Smooth muscle cell (in vitro differentiated cells): ENCODE measurements at regions not wholly inside any gene's neighbourhood (a gene's known extent, or its start where the extent isn't known, plus 50 kb on each side); places are given as distances from the start of the nearest gene placed in this dataset.

Source experiments
- DNase-seq: peaks from one replicate; lab custom pipeline; 2025; ENCODE audit not compliant: unreplicated experiment; lab: John Stamatoyannopoulos, UW
- H2AFZ ChIP-seq: fragments of 200-600 bp; sonication (generic); 2 replicates; pipeline ENCODE4 v1.6.0; 2016; ENCODE audit warnings: antibody characterized with exemption, low read depth, mild to moderate bottlenecking
- H3F3A ChIP-seq: fragments of 200-600 bp; sonication (generic); 2 replicates; pipeline ENCODE4 v1.6.0; 2017; ENCODE audit warnings: antibody characterized with exemption, low read depth
- H3K27ac ChIP-seq: fragments of 200-600 bp; sonication (generic); 2 replicates; pipeline ENCODE4 v1.5.1; 2016; ENCODE audit warnings: low read depth, mild to moderate bottlenecking
- H3K27me3 ChIP-seq: fragments of 200-600 bp; sonication (generic); 2 replicates; pipeline ENCODE4 v1.6.1; 2016; ENCODE audit warnings: low read depth, mild to moderate bottlenecking
- H3K36me3 ChIP-seq: fragments of 200-600 bp; sonication (generic); 2 replicates; pipeline ENCODE4 v1.5.1; 2016; ENCODE audit warnings: low read depth
- H3K4me1 ChIP-seq: fragments of 200-600 bp; sonication (generic); 2 replicates; pipeline ENCODE4 v1.5.1; 2016; ENCODE audit warnings: low read depth
- H3K4me2 ChIP-seq: fragments of 200-600 bp; sonication (generic); 2 replicates; pipeline ENCODE4 v1.6.0; 2016; ENCODE audit warnings: mild to moderate bottlenecking
- H3K4me3 ChIP-seq: fragments of 200-600 bp; sonication (generic); 2 replicates; pipeline ENCODE4 v1.5.1; 2016; ENCODE audit warnings: mild to moderate bottlenecking
- H3K79me2 ChIP-seq: fragments of 200-600 bp; sonication (generic); 2 replicates; pipeline ENCODE4 v1.6.0; 2016; ENCODE audit warnings: low read depth, mild to moderate bottlenecking
- H3K9ac ChIP-seq: fragments of 200-600 bp; sonication (generic); 2 replicates; pipeline ENCODE4 v1.6.0; 2016; ENCODE audit warnings: low read depth
- H3K9me3 ChIP-seq: fragments of 200-600 bp; sonication (generic); replicated peaks from 2 replicates; pipeline ENCODE4 v1.5.1; 2016; ENCODE audit warnings: low read depth
- H4K20me1 ChIP-seq: fragments of 200-600 bp; sonication (generic); 2 replicates; pipeline ENCODE4 v1.6.0; 2016; ENCODE audit warnings: low read depth
- CTCF ChIP-seq: fragments of 200-600 bp; sonication (generic); IDR thresholded peaks from 2 replicates; pipeline ENCODE4 v1.5.1; 2017; ENCODE audit warnings: borderline replicate concordance, mild to moderate bottlenecking, antibody characterized with exemption; ENCODE audit not compliant: insufficient read depth, poor library complexity, severe bottlenecking
- WGBS: methylation state at CpG from one replicate; pipeline ENCODE4 v1.1.7; 2016; ENCODE audit warnings: low lambda C conversion rate; 5-methylcytosine and 5-hydroxymethylcytosine counted together

- 74% methylated on average over 4 of the region's 4 CpGs for WGBS
- Histone ChIP-seq H3K36me3 (no peaks in the 10 kb centered on the region), H3K4me3 (no peak overlapping the region), H4K20me1 (no peaks in the 10 kb centered on the region), H3K4me2 (no peak overlapping the region), H3K27me3 (no peaks in the 10 kb centered on the region), H3K27ac (no peak overlapping the region), H2AFZ (no peak overlapping the region), H3K9me3 (no peaks in the 10 kb centered on the region), H3K4me1 (no peaks in the 10 kb centered on the region), H3F3A (no peaks in the 10 kb centered on the region), H3K79me2 (no peaks in the 10 kb centered on the region), H3K9ac (no peak overlapping the region)
- no peak for TF ChIP-seq CTCF
- DNase-seq, result no peak
Measured at GRCh38 chr16:56042416-56042815, 148.9 kb upstream of the GNAO1 start.

- WGBS, result 51% methylated on average over 4 of the region's 4 CpGs
- H3K4me1 ChIP-seq, result no peaks in the 10 kb centered on the region
- H3K9me3 ChIP-seq, result no peaks in the 10 kb centered on the region
- H3K27ac ChIP-seq, result no peak overlapping the region
- H3K79me2 ChIP-seq, result no peaks in the 10 kb centered on the region
- no peak overlapping the region for H2AFZ ChIP-seq
- no peaks in the 10 kb centered on the region for H3K27me3 ChIP-seq
- H3K36me3 ChIP-seq, result no peaks in the 10 kb centered on the region
- no peak overlapping the region for H3K4me3 ChIP-seq
- TF ChIP-seq CTCF, result peak; percentile 35
- no peaks in the 10 kb centered on the region for H4K20me1 ChIP-seq
- no peak overlapping the region for H3K9ac ChIP-seq
- H3F3A ChIP-seq, result no peaks in the 10 kb centered on the region
- DNase-seq, result no peak
- no peak overlapping the region for H3K4me2 ChIP-seq
Measured at GRCh38 chr16:56041556-56042140, 149.6 kb upstream of the GNAO1 start.

- Histone ChIP-seq H3K4me2 (no peak overlapping the region), H3K4me3 (no peak overlapping the region), H3K36me3 (no peaks in the 10 kb centered on the region), H3K9me3 (no peaks in the 10 kb centered on the region), H3K9ac (no peak overlapping the region), H3K27ac (no peak overlapping the region), H3F3A (no peaks in the 10 kb centered on the region), H3K4me1 (no peaks in the 10 kb centered on the region), H3K79me2 (no peaks in the 10 kb centered on the region), H3K27me3 (no peaks in the 10 kb centered on the region), H4K20me1 (no peaks in the 10 kb centered on the region), H2AFZ (no peak overlapping the region)
- 79% methylated on average over 3 of the region's 3 CpGs for WGBS
- no peak for DNase-seq
- no peak for TF ChIP-seq CTCF
Measured at GRCh38 chr16:56038564-56039098, 152.7 kb upstream of the GNAO1 start.

GRCh38 chr16:56032072-56032471 lies 156.9 kb upstream of the CES5A start:
- Histone ChIP-seq H2AFZ (no peak overlapping the region), H3K9me3 (no peaks in the 10 kb centered on the region), H3K27ac (no peak overlapping the region), H3K4me3 (no peak overlapping the region), H3F3A (no peaks in the 10 kb centered on the region), H3K4me1 (no peaks in the 10 kb centered on the region), H3K36me3 (no peaks in the 10 kb centered on the region), H3K9ac (no peak overlapping the region), H4K20me1 (no peaks in the 10 kb centered on the region), H3K27me3 (peaks cover 4% of the 10 kb centered on the region), H3K4me2 (no peak overlapping the region), H3K79me2 (no peaks in the 10 kb centered on the region)
- 75% methylated on average over 1 of the region's 1 CpG for WGBS
- no peak for TF ChIP-seq CTCF
- DNase-seq, result no peak
